Neural cell (in vitro differentiated cells): ENCODE measurements at regions not wholly inside any gene's neighbourhood (a gene's known extent, or its start where the extent isn't known, plus 50 kb on each side); places are given as distances from the start of the nearest gene placed in this dataset.

Experiments
- H2AFZ ChIP-seq: fragments of 200-600, 300-800 bp; sonication (generic), shearing (Covaris generic); 2 replicates; pipeline ENCODE4 v1.6.0; 2014; ENCODE audit warnings: low read depth, mild to moderate bottlenecking, antibody characterized with exemption, low read length, moderate library complexity
- H3F3A ChIP-seq: fragments of 200-600 bp; shearing (Covaris generic); 2 replicates; pipeline ENCODE4 v1.6.1; 2016; ENCODE audit warnings: mild to moderate bottlenecking, moderate library complexity, mixed read lengths, antibody characterized with exemption, low read length; ENCODE audit not compliant: insufficient read depth, poor library complexity, severe bottlenecking
- H3K27ac ChIP-seq: fragments of 200-600, 300-800 bp; sonication (generic), shearing (Covaris generic); 2 replicates; pipeline ENCODE4 v1.5.1; 2014; ENCODE audit warnings: mild to moderate bottlenecking, low read length, moderate library complexity
- H3K27me3 ChIP-seq: fragments of 300-800, 200-600 bp; sonication (generic), shearing (Covaris generic); 2 replicates; pipeline ENCODE4 v1.6.0; 2014; ENCODE audit warnings: mild to moderate bottlenecking, low read depth, low read length, moderate library complexity; ENCODE audit not compliant: insufficient read depth
- H3K36me3 ChIP-seq: fragments of 300-800, 200-600 bp; sonication (generic), shearing (Covaris generic); 2 replicates; pipeline ENCODE4 v1.5.1; 2014; ENCODE audit warnings: mild to moderate bottlenecking, antibody characterized with exemption, low read length, moderate library complexity; ENCODE audit not compliant: insufficient read depth
- H3K4me2 ChIP-seq: fragments of 300-800, 200-600 bp; sonication (generic), shearing (Covaris generic); 2 replicates; pipeline ENCODE4 v1.6.0; 2014; ENCODE audit warnings: mild to moderate bottlenecking, low read length
- H3K4me3 ChIP-seq: fragments of 300-800, 200-600 bp; sonication (generic), shearing (Covaris generic); 2 replicates; pipeline ENCODE4 v1.5.1; 2014; ENCODE audit warnings: mild to moderate bottlenecking, low read length, moderate library complexity
- H3K79me2 ChIP-seq: fragments of 200-600 bp; shearing (Covaris generic); replicated peaks from 2 replicates; pipeline ENCODE4 v1.6.0; 2014; ENCODE audit warnings: mild to moderate bottlenecking, low read length, moderate library complexity; ENCODE audit not compliant: insufficient read depth
- H3K9ac ChIP-seq: fragments of 300-800, 200-600 bp; sonication (generic), shearing (Covaris generic); 2 replicates; pipeline ENCODE4 v1.6.1; 2016; ENCODE audit warnings: mild to moderate bottlenecking, low read length, mixed read lengths
- H3K9me2 ChIP-seq: fragments of 200-600 bp; shearing (Covaris generic); 2 replicates; pipeline ENCODE4 v1.6.1; 2016; ENCODE audit warnings: mild to moderate bottlenecking, low read length, mixed read lengths; ENCODE audit not compliant: insufficient read depth
- H3K9me3 ChIP-seq: fragments of 200-600, 300-800 bp; sonication (generic), shearing (Covaris generic); 2 replicates; pipeline ENCODE4 v1.6.1; 2016; ENCODE audit warnings: mild to moderate bottlenecking, mixed run types, low read length, moderate library complexity, mixed read lengths
- H4K20me1 ChIP-seq: fragments of 200-600 bp; shearing (Covaris generic); 2 replicates; pipeline ENCODE4 v1.6.1; 2016; ENCODE audit warnings: mild to moderate bottlenecking, mixed run types; ENCODE audit not compliant: insufficient read depth
- CTCF ChIP-seq: fragments of 450-650 bp; IDR thresholded peaks from 2 replicates; pipeline ENCODE4 v1.5.1; 2014; ENCODE audit warnings: antibody characterized with exemption, mild to moderate bottlenecking, moderate library complexity; ENCODE audit not compliant: poor library complexity, severe bottlenecking
- EP300 ChIP-seq: fragments of 450-650 bp; conservative IDR thresholded peaks from 2 replicates; pipeline ENCODE4 v1.6.1; 2014; ENCODE audit warnings: antibody characterized with exemption, mild to moderate bottlenecking, moderate library complexity; ENCODE audit not compliant: poor library complexity, severe bottlenecking
- EZH2 ChIP-seq: fragments of 200-600, 300-800 bp; shearing (Covaris generic), sonication (generic); IDR thresholded peaks from 2 replicates; pipeline ENCODE4 v1.6.1; 2014; ENCODE audit warnings: antibody characterized with exemption, low read length, borderline replicate concordance, mild to moderate bottlenecking; ENCODE audit not compliant: insufficient read depth, poor library complexity, severe bottlenecking
- MXI1 ChIP-seq: fragments of 450-650 bp; conservative IDR thresholded peaks from 2 replicates; pipeline ENCODE4 v1.6.1; 2014; ENCODE audit warnings: antibody characterized with exemption, mild to moderate bottlenecking; ENCODE audit not compliant: poor library complexity, severe bottlenecking
- POLR2AphosphoS5 ChIP-seq: IDR thresholded peaks from 2 replicates; pipeline ENCODE4 v1.6.1; 2012
- RAD21 ChIP-seq: fragments of 450-650 bp; conservative IDR thresholded peaks from 2 replicates; pipeline ENCODE4 v1.6.1; 2014; ENCODE audit warnings: antibody characterized with exemption, mild to moderate bottlenecking, moderate library complexity
- REST ChIP-seq: IDR thresholded peaks from 2 replicates; pipeline ENCODE4 v1.6.1; 2012; ENCODE audit warnings: borderline replicate concordance
- SMC3 ChIP-seq: fragments of 450-650 bp; conservative IDR thresholded peaks from 2 replicates; pipeline ENCODE4 v1.6.1; 2014; ENCODE audit warnings: antibody characterized with exemption, mild to moderate bottlenecking, moderate library complexity; ENCODE audit not compliant: poor library complexity
- TAF1 ChIP-seq: IDR thresholded peaks from 2 replicates; pipeline ENCODE4 v1.6.1; 2012; ENCODE audit warnings: low read depth

GRCh38 chr2:126038861-126039260 lies 617.1 kb upstream of the GYPC start:
- Histone ChIP-seq H3K9me3 (no peaks in the 10 kb centered on the region), H3K4me3 (no peak overlapping the region), H3F3A (no peaks in the 10 kb centered on the region), H2AFZ (no peak overlapping the region), H4K20me1 (no peaks in the 10 kb centered on the region), H3K9ac (no peak overlapping the region), H3K4me2 (no peak overlapping the region), H3K27me3 (no peaks in the 10 kb centered on the region), H3K9me2 (no peaks in the 10 kb centered on the region), H3K36me3 (no peaks in the 10 kb centered on the region), H3K27ac (no peak overlapping the region), H3K79me2 (no peaks in the 10 kb centered on the region)
- TF ChIP-seq TAF1 (no peak), POLR2AphosphoS5 (no peak), SMC3 (no peak), EZH2 (no peak), REST (no peak), MXI1 (no peak), EP300 (no peak), RAD21 (no peak), CTCF (no peak)

- TF ChIP-seq POLR2AphosphoS5 (peak; percentile 60), EP300 (peak; percentile 83), TAF1 (no peak)
- Histone ChIP-seq H3K36me3 (no peaks in the 10 kb centered on the region), H3K4me3 (no peak overlapping the region), H4K20me1 (no peaks in the 10 kb centered on the region), H2AFZ (no peak overlapping the region), H3K9me2 (no peaks in the 10 kb centered on the region), H3K79me2 (no peaks in the 10 kb centered on the region), H3K27me3 (no peaks in the 10 kb centered on the region), H3K27ac (no peak overlapping the region), H3K9ac (no peak overlapping the region), H3F3A (no peaks in the 10 kb centered on the region), H3K9me3 (no peaks in the 10 kb centered on the region), H3K4me2 (no peak overlapping the region)
Measured at GRCh38 chr2:126041391-126042047, 614.4 kb upstream of the GYPC start.

- Histone ChIP-seq H3K9me2 (no peaks in the 10 kb centered on the region), H2AFZ (no peak overlapping the region), H3K9me3 (no peaks in the 10 kb centered on the region), H3K27me3 (no peaks in the 10 kb centered on the region), H3K36me3 (no peaks in the 10 kb centered on the region), H4K20me1 (no peaks in the 10 kb centered on the region), H3K4me2 (no peak overlapping the region), H3K4me3 (no peak overlapping the region), H3K79me2 (no peaks in the 10 kb centered on the region), H3K9ac (no peak overlapping the region), H3K27ac (no peak overlapping the region), H3F3A (no peaks in the 10 kb centered on the region)
- TF ChIP-seq SMC3 (no peak), CTCF (no peak), REST (no peak), EP300 (no peak), RAD21 (no peak), TAF1 (no peak), POLR2AphosphoS5 (no peak), MXI1 (no peak), EZH2 (no peak)
Measured at GRCh38 chr2:126042089-126042488, 613.9 kb upstream of the GYPC start.
